H1 (cell line): ENCODE measurements at regions not wholly inside any gene's neighbourhood (a gene's known extent, or its start where the extent isn't known, plus 50 kb on each side); places are given as distances from the start of the nearest gene placed in this dataset.

ENCODE experiments used
- E2F6 ChIP-seq: IDR thresholded peaks from 2 replicates; pipeline ENCODE4 v1.6.1; 2012; ENCODE audit warnings: inconsistent platforms
- EZH2 ChIP-seq: fragments of 200-600 bp; sonication (generic); IDR thresholded peaks from 2 replicates; pipeline ENCODE4 v1.7.1; 2012; ENCODE audit warnings: low read depth, mild to moderate bottlenecking, moderate library complexity, low read length, inconsistent platforms; ENCODE audit not compliant: severe bottlenecking
- FOSL1 ChIP-seq: IDR thresholded peaks from 2 replicates; pipeline ENCODE4 v1.6.1; 2011; ENCODE audit warnings: mild to moderate bottlenecking, low read depth, low read length, moderate library complexity; ENCODE audit not compliant: insufficient read depth
- POLR2AphosphoS5 ChIP-seq: IDR thresholded peaks from 2 replicates; pipeline ENCODE4 v1.6.1; 2011; ENCODE audit warnings: low read depth, low read length
- TAF1 ChIP-seq: IDR thresholded peaks from 2 replicates; pipeline ENCODE4 v1.6.1; 2011; ENCODE audit warnings: mild to moderate bottlenecking, low read depth, low read length

GRCh38 chr16:86899757-86900156 is 321.4 kb downstream of the FOXL1 start (continued):
- TF ChIP-seq POLR2AphosphoS5: no peak
- no peak for TF ChIP-seq EZH2
- TF ChIP-seq TAF1: no peak
- TF ChIP-seq E2F6: no peak
- TF ChIP-seq FOSL1: no peak
